HFF-Myc (cell line): ENCODE measurements at regions not wholly inside any gene's neighbourhood (a gene's known extent, or its start where the extent isn't known, plus 50 kb on each side); places are given as distances from the start of the nearest gene placed in this dataset.

Experiments
- DNase-seq: peaks from one replicate; pipeline ENCODE4 v3.0.0-alpha.2; 2011; ENCODE audit warnings: low read depth; ENCODE audit errors: extremely low read depth
- H3K4me3 ChIP-seq: replicated peaks from 2 replicates; pipeline ENCODE4 v1.5.1; 2011; ENCODE audit warnings: low read depth, mild to moderate bottlenecking, control low read depth, low read length
- CTCF ChIP-seq: IDR thresholded peaks from 2 replicates; pipeline ENCODE4 v1.5.1; 2012; ENCODE audit warnings: mild to moderate bottlenecking, low read depth, low read length, control low read depth; ENCODE audit errors: missing control alignments

DNA sequence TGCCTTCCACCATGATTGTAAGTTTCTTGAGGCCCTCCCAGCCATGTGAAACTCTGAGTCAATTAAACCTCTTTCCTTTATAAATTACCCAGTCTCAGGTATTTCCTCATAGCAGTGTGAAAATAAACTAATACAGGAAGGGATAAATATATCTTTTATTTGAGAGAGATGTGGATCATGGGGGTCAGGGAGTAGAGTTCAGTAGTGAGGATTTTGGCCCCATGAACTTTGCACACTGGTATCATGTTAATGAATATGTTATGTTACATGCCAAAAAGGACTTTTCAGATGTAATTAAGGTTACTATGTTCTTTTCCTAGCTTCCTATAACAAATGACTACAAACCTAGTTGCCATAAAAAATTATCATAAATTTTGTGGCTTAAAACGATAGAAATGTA, 1393.7 kb downstream of the DSC3 start:
- no peak for TF ChIP-seq CTCF
- DNase-seq, result no peak

GRCh38 chr18:29647700-29648099, 1394.8 kb downstream of the DSC3 start:
- no peak for DNase-seq
- TF ChIP-seq CTCF, result no peak
- no peak overlapping the region for H3K4me3 ChIP-seq

More for the DNA sequence above, 1393.7 kb downstream of the DSC3 start:
- H3K4me3 ChIP-seq, result no peak overlapping the region

DNA sequence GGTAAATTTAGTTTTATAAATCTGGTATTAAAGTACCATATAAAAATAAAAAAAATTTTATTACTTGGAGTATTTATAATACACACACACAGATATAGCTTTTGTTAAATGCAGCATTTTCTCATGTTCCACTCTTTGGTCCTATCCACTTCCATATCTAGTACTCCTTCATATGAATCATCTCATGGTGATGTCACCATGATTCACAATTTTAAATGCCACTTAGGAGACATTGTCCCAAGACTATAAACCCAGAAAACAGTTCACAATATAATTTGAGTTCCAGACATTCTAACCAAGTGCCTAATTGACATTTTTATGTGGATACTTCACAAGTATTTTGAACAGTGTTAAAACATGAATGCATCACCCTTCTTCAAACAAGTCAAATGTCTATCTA, 1398.3 kb downstream of the DSC3 start:
- no peak for DNase-seq

DNA sequence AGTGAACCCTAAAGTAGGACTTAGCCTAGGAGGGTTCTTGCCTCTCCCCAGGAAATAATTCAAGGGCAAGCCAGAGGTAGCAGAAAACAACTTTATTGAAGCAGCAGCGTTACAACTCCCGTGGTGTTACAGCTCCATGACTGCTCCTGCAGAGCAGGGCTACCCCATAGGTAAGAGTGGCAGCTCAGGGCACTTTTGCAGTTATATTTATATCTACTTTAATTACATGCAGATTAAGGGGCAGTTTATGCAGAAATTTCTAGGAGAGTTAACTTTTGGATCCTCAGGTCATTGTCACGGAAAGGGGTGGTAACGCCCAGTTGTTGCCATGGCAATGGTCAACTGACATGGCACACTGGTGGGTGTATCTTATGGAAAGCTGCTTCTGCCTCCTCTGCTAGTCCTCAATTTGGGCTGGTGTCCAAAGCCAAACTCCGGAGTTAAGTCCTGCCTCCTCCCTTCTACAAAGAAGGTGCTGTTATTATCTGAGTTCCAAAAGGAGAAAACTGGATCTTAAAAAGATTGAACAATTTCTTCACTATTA, 1413.0 kb downstream of the DSC3 start:
- TF ChIP-seq CTCF, result no peak
- DNase-seq, result no peak

More for the DNA sequence above, 1398.3 kb downstream of the DSC3 start:
- H3K4me3 ChIP-seq, result no peak overlapping the region
- no peak for TF ChIP-seq CTCF

DNA sequence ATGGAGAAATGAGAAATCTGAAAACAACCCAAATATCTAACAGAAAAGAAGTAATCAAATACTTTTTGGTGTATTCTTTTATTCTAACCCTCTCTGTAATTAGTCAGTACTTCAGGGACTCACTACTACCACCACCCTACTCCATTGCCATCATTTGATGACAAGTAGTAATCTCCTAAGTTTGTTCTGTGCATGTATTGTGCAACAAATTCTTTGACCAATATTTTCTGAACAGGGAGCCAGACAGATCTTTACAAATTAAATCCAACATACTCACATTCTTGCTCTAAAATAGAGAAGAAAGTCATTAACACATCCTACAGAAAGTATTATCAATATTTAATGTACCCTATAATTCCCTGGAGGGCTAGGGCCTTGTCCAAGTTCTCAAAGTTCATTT, 1416.4 kb downstream of the DSC3 start:
- TF ChIP-seq CTCF, result no peak
- no peak overlapping the region for H3K4me3 ChIP-seq
- DNase-seq, result no peak

More for the DNA sequence above, 1413.0 kb downstream of the DSC3 start:
- no peak overlapping the region for H3K4me3 ChIP-seq

- TF ChIP-seq CTCF, result no peak
- no peak overlapping the region for H3K4me3 ChIP-seq
- no peak for DNase-seq
Measured at GRCh38 chr18:29616867-29617266, 1425.7 kb downstream of the DSC3 start.

- no peak for TF ChIP-seq CTCF
- no peak for DNase-seq
- H3K4me3 ChIP-seq, result no peak overlapping the region
Measured at GRCh38 chr18:29608982-29609381, 1432.1 kb upstream of the CDH2 start.
